ENCODE measurements at regions not wholly inside any gene's neighbourhood (a gene's known extent, or its start where the extent isn't known, plus 50 kb on each side); places are given as distances from the start of the nearest gene placed in this dataset.

- Histone ChIP-seq H3K27ac (no peak overlapping the region), H3K27me3 (no peaks in the 10 kb centered on the region), H3K9ac (ENCODE audit: low read depth in 2 of 2, low read length in 2 of 2) (no peak overlapping the region), H3K4me1 (no peaks in the 10 kb centered on the region), H3K9me3 (no peaks in the 10 kb centered on the region), H3K4me3 (no peak overlapping the region), H3K36me3 (no peaks in the 10 kb centered on the region)
- no peak for DNase-seq
- intact Hi-C loops (cut with DNase I), result no loop called here
- TF ChIP-seq CTCF (IDR thresholded peaks at IDR 0.05), result no peak
Measured at GRCh38 chr12:88882662-88883061, 302.4 kb upstream of the KITLG start.

- no peak for DNase-seq
- Histone ChIP-seq H3K4me1 (no peaks in the 10 kb centered on the region), H3K27me3 (no peaks in the 10 kb centered on the region), H3K36me3 (no peaks in the 10 kb centered on the region), H3K9me3 (no peaks in the 10 kb centered on the region), H3K4me3 (no peak overlapping the region), H3K27ac (no peak overlapping the region), H3K9ac (ENCODE audit: low read depth in 2 of 2, low read length in 2 of 2) (no peak overlapping the region)
- intact Hi-C loops (cut with DNase I), result no loop called here
- TF ChIP-seq CTCF (IDR thresholded peaks at IDR 0.05), result no peak
Measured at GRCh38 chr12:88880051-88880450, 299.8 kb upstream of the KITLG start.

- TF ChIP-seq CTCF (IDR thresholded peaks at IDR 0.05), result no peak
- H3K36me3 ChIP-seq, result no peaks in the 10 kb centered on the region
- no peak overlapping the region for H3K9ac ChIP-seq (ENCODE audit: low read depth in 2 of 2, low read length in 2 of 2)
- H3K4me1 ChIP-seq, result no peaks in the 10 kb centered on the region
- no peak overlapping the region for H3K4me3 ChIP-seq
- no peaks in the 10 kb centered on the region for H3K9me3 ChIP-seq
- no peak for DNase-seq
- no peaks in the 10 kb centered on the region for H3K27me3 ChIP-seq
- intact Hi-C loops (cut with DNase I), result no loop called here
- no peak overlapping the region for H3K27ac ChIP-seq
Measured at GRCh38 chr12:88878295-88878694, 298.0 kb upstream of the KITLG start.

GRCh38 chr12:88876857-88877256 lies 296.6 kb upstream of the KITLG start:
- Histone ChIP-seq H3K4me1 (no peaks in the 10 kb centered on the region), H3K27ac (no peak overlapping the region), H3K9ac (ENCODE audit: low read depth in 2 of 2, low read length in 2 of 2) (no peak overlapping the region), H3K4me3 (no peak overlapping the region), H3K27me3 (no peaks in the 10 kb centered on the region), H3K36me3 (no peaks in the 10 kb centered on the region), H3K9me3 (no peaks in the 10 kb centered on the region)
- TF ChIP-seq CTCF (IDR thresholded peaks at IDR 0.05), result no peak
- no peak for DNase-seq
- intact Hi-C loops (cut with DNase I), result no loop called here

GRCh38 chr12:88870000-88870737 lies 289.9 kb upstream of the KITLG start:
- Histone ChIP-seq H3K9ac (ENCODE audit: low read depth in 2 of 2, low read length in 2 of 2) (no peak overlapping the region), H3K4me3 (no peak overlapping the region), H3K4me1 (no peaks in the 10 kb centered on the region), H3K36me3 (no peaks in the 10 kb centered on the region), H3K27ac (no peak overlapping the region), H3K27me3 (no peaks in the 10 kb centered on the region), H3K9me3 (no peaks in the 10 kb centered on the region)
- TF ChIP-seq CTCF (IDR thresholded peaks at IDR 0.05), result no peak
- DNase-seq, result no peak
- intact Hi-C loops (cut with DNase I), result no loop called here

All from colonic mucosa (tissue), 4 donors.